8988T (cell line): ENCODE measurements at regions not wholly inside any gene's neighbourhood (a gene's known extent, or its start where the extent isn't known, plus 50 kb on each side); places are given as distances from the start of the nearest gene placed in this dataset.

Source experiments
- DNase-seq: peaks from one replicate; pipeline ENCODE4 v3.0.0; 2011

- DNase-seq, result no peak
Measured at GRCh38 chr9:84393266-84393950, 52.9 kb upstream of the SLC28A3 start.

- no peak for DNase-seq
Measured at GRCh38 chr9:84394036-84394435, 53.5 kb upstream of the SLC28A3 start.

- DNase-seq, result peak; percentile 52
Measured at GRCh38 chr9:84397151-84397728, 56.7 kb upstream of the SLC28A3 start.

GRCh38 chr9:84397822-84398221, 57.3 kb upstream of the SLC28A3 start:
- DNase-seq, result no peak

- DNase-seq, result no peak
Measured at GRCh38 chr9:84402517-84402916, 62.0 kb upstream of the SLC28A3 start.

- DNase-seq, result no peak
Measured at GRCh38 chr9:84403288-84403687, 62.7 kb upstream of the SLC28A3 start.

- DNase-seq, result no peak
Measured at GRCh38 chr9:84404095-84404686, 63.6 kb upstream of the SLC28A3 start.

GRCh38 chr9:84405667-84406066, 65.1 kb upstream of the SLC28A3 start:
- DNase-seq, result no peak

GRCh38 chr9:84408416-84408815, 67.9 kb upstream of the SLC28A3 start:
- no peak for DNase-seq

GRCh38 chr9:84411683-84412267, 71.2 kb upstream of the SLC28A3 start:
- no peak for DNase-seq

GRCh38 chr9:84412654-84413053, 72.1 kb upstream of the SLC28A3 start:
- no peak for DNase-seq

- no peak for DNase-seq
Measured at GRCh38 chr9:84413301-84413700, 72.7 kb upstream of the SLC28A3 start.

GRCh38 chr9:84419031-84419602, 78.6 kb upstream of the SLC28A3 start:
- DNase-seq, result no peak

GRCh38 chr9:84424931-84425330, 84.4 kb upstream of the SLC28A3 start:
- DNase-seq, result no peak

GRCh38 chr9:84432746-84433145, 92.2 kb upstream of the SLC28A3 start:
- no peak for DNase-seq

GRCh38 chr9:84435902-84436301, 95.3 kb upstream of the SLC28A3 start:
- DNase-seq, result no peak

- DNase-seq, result no peak
Measured at GRCh38 chr9:84436386-84437109, 96.0 kb upstream of the SLC28A3 start.

- no peak for DNase-seq
Measured at GRCh38 chr9:84438391-84438790, 97.8 kb upstream of the SLC28A3 start.

GRCh38 chr9:84439250-84439649, 98.7 kb upstream of the SLC28A3 start:
- DNase-seq, result no peak

- DNase-seq, result no peak
Measured at GRCh38 chr9:84442712-84443111, 102.2 kb upstream of the SLC28A3 start.

GRCh38 chr9:84445737-84446136, 105.2 kb upstream of the SLC28A3 start:
- no peak for DNase-seq

- DNase-seq, result no peak
Measured at GRCh38 chr9:84447305-84447704, 106.7 kb upstream of the SLC28A3 start.

- DNase-seq, result no peak
Measured at GRCh38 chr9:84450029-84450428, 109.5 kb upstream of the SLC28A3 start.
